ENCODE measurements at regions not wholly inside any gene's neighbourhood (a gene's known extent, or its start where the extent isn't known, plus 50 kb on each side); places are given as distances from the start of the nearest gene placed in this dataset.
"Not testable (repeated sequence)": the region's sequence is repeated elsewhere in the genome, so short reads cannot be mapped to it uniquely, and the experiment has no call there.

- DNase-seq (ENCODE audit: low read depth) = no peak
Observed at GRCh38 chr2:83051538-83052170, 1407.4 kb downstream of the SUCLG1 start.

- no peak for DNase-seq (ENCODE audit: low read depth)
Observed at GRCh38 chr2:83042053-83042452, 1417.0 kb downstream of the SUCLG1 start.

- DNase-seq (ENCODE audit: low read depth) = no peak
Observed at GRCh38 chr2:83022631-83023210, 1436.4 kb downstream of the SUCLG1 start.

GRCh38 chr2:83017366-83018090, 1441.6 kb downstream of the SUCLG1 start:
- no peak for DNase-seq (ENCODE audit: low read depth)

- no peak for DNase-seq (ENCODE audit: low read depth)
Observed at GRCh38 chr2:83016343-83017110, 1442.6 kb downstream of the SUCLG1 start.

- no peak for DNase-seq (ENCODE audit: low read depth)
Observed at GRCh38 chr2:83015900-83016299, 1443.2 kb downstream of the SUCLG1 start.

- no peak for DNase-seq (ENCODE audit: low read depth)
Observed at GRCh38 chr2:83015035-83015715, 1443.9 kb downstream of the SUCLG1 start.

GRCh38 chr2:83014462-83014861, 1444.6 kb downstream of the SUCLG1 start:
- DNase-seq (ENCODE audit: low read depth) = no peak

- DNase-seq (ENCODE audit: low read depth) = peak; percentile 19
Observed at GRCh38 chr2:83006961-83007360, 1452.1 kb downstream of the SUCLG1 start.

- DNase-seq (ENCODE audit: low read depth) = no peak
Observed at GRCh38 chr2:83003555-83003954, 1455.5 kb downstream of the SUCLG1 start.

- no peak for DNase-seq (ENCODE audit: low read depth)
Observed at GRCh38 chr2:83002706-83003105, 1456.4 kb downstream of the SUCLG1 start.

GRCh38 chr2:82998781-82999180, 1460.3 kb downstream of the SUCLG1 start:
- DNase-seq (ENCODE audit: low read depth) = no peak

GRCh38 chr2:82996217-82996616, 1462.9 kb downstream of the SUCLG1 start:
- no peak for DNase-seq (ENCODE audit: low read depth)

GRCh38 chr2:82994151-82994550, 1464.9 kb downstream of the SUCLG1 start:
- DNase-seq (ENCODE audit: low read depth) = no peak

- no peak for DNase-seq (ENCODE audit: low read depth)
Observed at GRCh38 chr2:82993609-82994008, 1465.5 kb downstream of the SUCLG1 start.

- DNase-seq (ENCODE audit: low read depth) = no peak
Observed at GRCh38 chr2:82992968-82993367, 1466.1 kb downstream of the SUCLG1 start.

GRCh38 chr2:82987706-82988105, 1471.4 kb downstream of the SUCLG1 start:
- DNase-seq (ENCODE audit: low read depth) = not testable (repeated sequence)

GRCh38 chr2:82986899-82987298, 1472.2 kb downstream of the SUCLG1 start:
- DNase-seq (ENCODE audit: low read depth) = no peak

GRCh38 chr2:82985572-82986197, 1473.4 kb downstream of the SUCLG1 start:
- DNase-seq (ENCODE audit: low read depth) = no peak

- DNase-seq (ENCODE audit: low read depth) = no peak
Observed at GRCh38 chr2:82968358-82968757, 1490.7 kb downstream of the SUCLG1 start.

- DNase-seq (ENCODE audit: low read depth) = no peak
Observed at GRCh38 chr2:82964341-82964740, 1494.7 kb downstream of the SUCLG1 start.

- DNase-seq (ENCODE audit: low read depth) = no peak
Observed at GRCh38 chr2:82959727-82960126, 1499.4 kb downstream of the SUCLG1 start.
